ENCODE measurements at regions not wholly inside any gene's neighbourhood (a gene's known extent, or its start where the extent isn't known, plus 50 kb on each side); places are given as distances from the start of the nearest gene placed in this dataset.

- no peak overlapping the region for H3K4me3 ChIP-seq
- DNase-seq: no peak
- no peak overlapping the region for H3K9ac ChIP-seq
- no peaks in the 10 kb centered on the region for H3K9me2 ChIP-seq (ENCODE audit: insufficient read depth)
- H3K4me1 ChIP-seq (ENCODE audit: insufficient read depth): no peaks in the 10 kb centered on the region
- H2AFZ ChIP-seq: no peak overlapping the region
- no peaks in the 10 kb centered on the region for H3K27me3 ChIP-seq (replicated peaks; ENCODE audit: insufficient read depth)
- H3K4me2 ChIP-seq (ENCODE audit: unreplicated experiment): no peak overlapping the region
- no peaks in the 10 kb centered on the region for H4K20me1 ChIP-seq (ENCODE audit: insufficient read depth)
- no peaks in the 10 kb centered on the region for H3K36me3 ChIP-seq (ENCODE audit: low read depth)
- H3K27ac ChIP-seq: no peak overlapping the region
- no peaks in the 10 kb centered on the region for H3K79me2 ChIP-seq (ENCODE audit: insufficient read depth)
- TF ChIP-seq EZH2 (IDR thresholded peaks at IDR 0.05; ENCODE audit: insufficient read depth, poor library complexity, severe bottlenecking): no peak
- no peak for TF ChIP-seq EZH2phosphoT487 (IDR thresholded peaks at IDR 0.05; ENCODE audit: insufficient read depth, low read depth)
- WGBS, 2 experiments (ENCODE audit: low coverage in 1 of 2, low lambda C conversion rate in 2 of 2, missing lambda C conversion rate in 2 of 2): 12 to 23% methylated on average over 2 of the region's 2 CpGs
- no peaks in the 10 kb centered on the region for H3F3A ChIP-seq (ENCODE audit: insufficient read depth)
- H3K9me3 ChIP-seq (ENCODE audit: low read depth): no peaks in the 10 kb centered on the region
- in situ Hi-C loops (cut with MboI): no loop called here
These were observed 95.6 kb upstream of the MYO16 start for GRCh38 chr13:108533842-108534241.

GRCh38 chr13:108534728-108535127 lies 94.7 kb upstream of the MYO16 start:
- H3F3A ChIP-seq (ENCODE audit: insufficient read depth): no peaks in the 10 kb centered on the region
- H3K4me2 ChIP-seq (ENCODE audit: unreplicated experiment): no peak overlapping the region
- no peaks in the 10 kb centered on the region for H4K20me1 ChIP-seq (ENCODE audit: insufficient read depth)
- H3K4me1 ChIP-seq (ENCODE audit: insufficient read depth): no peaks in the 10 kb centered on the region
- H2AFZ ChIP-seq: no peak overlapping the region
- H3K4me3 ChIP-seq: no peak overlapping the region
- H3K27ac ChIP-seq: no peak overlapping the region
- H3K79me2 ChIP-seq (ENCODE audit: insufficient read depth): no peaks in the 10 kb centered on the region
- no peaks in the 10 kb centered on the region for H3K9me2 ChIP-seq (ENCODE audit: insufficient read depth)
- in situ Hi-C loops (cut with MboI): no loop called here
- H3K27me3 ChIP-seq (replicated peaks; ENCODE audit: insufficient read depth): no peaks in the 10 kb centered on the region
- no peak for TF ChIP-seq EZH2phosphoT487 (IDR thresholded peaks at IDR 0.05; ENCODE audit: insufficient read depth, low read depth)
- TF ChIP-seq EZH2 (IDR thresholded peaks at IDR 0.05; ENCODE audit: insufficient read depth, poor library complexity, severe bottlenecking): no peak
- H3K36me3 ChIP-seq (ENCODE audit: low read depth): no peaks in the 10 kb centered on the region
- H3K9me3 ChIP-seq (ENCODE audit: low read depth): no peaks in the 10 kb centered on the region
- no peak for DNase-seq
- no peak overlapping the region for H3K9ac ChIP-seq

GRCh38 chr13:108549934-108550333 lies 79.5 kb upstream of the MYO16 start:
- Histone ChIP-seq H3K4me2 (ENCODE audit: unreplicated experiment) (no peak overlapping the region), H3K79me2 (ENCODE audit: insufficient read depth) (no peaks in the 10 kb centered on the region), H3K9me2 (ENCODE audit: insufficient read depth) (no peaks in the 10 kb centered on the region), H2AFZ (no peak overlapping the region), H3K4me3 (no peak overlapping the region), H3K4me1 (ENCODE audit: insufficient read depth) (no peaks in the 10 kb centered on the region), H3K9ac (no peak overlapping the region), H3K36me3 (ENCODE audit: low read depth) (no peaks in the 10 kb centered on the region), H4K20me1 (ENCODE audit: insufficient read depth) (no peaks in the 10 kb centered on the region), H3K27me3 (replicated peaks; ENCODE audit: insufficient read depth) (no peaks in the 10 kb centered on the region), H3K27ac (no peak overlapping the region), H3F3A (ENCODE audit: insufficient read depth) (no peaks in the 10 kb centered on the region), H3K9me3 (ENCODE audit: low read depth) (no peaks in the 10 kb centered on the region)
- no peak for TF ChIP-seq EZH2phosphoT487 (IDR thresholded peaks at IDR 0.05; ENCODE audit: insufficient read depth, low read depth)
- TF ChIP-seq EZH2 (IDR thresholded peaks at IDR 0.05; ENCODE audit: insufficient read depth, poor library complexity, severe bottlenecking): no peak
- in situ Hi-C loops (cut with MboI): no loop called here
- DNase-seq: no peak
- 8 to 10% methylated on average over 5 of the region's 5 CpGs for WGBS, 2 experiments (ENCODE audit: low coverage in 1 of 2, low lambda C conversion rate in 2 of 2, missing lambda C conversion rate in 2 of 2)

- TF ChIP-seq EZH2phosphoT487 (IDR thresholded peaks at IDR 0.05; ENCODE audit: insufficient read depth, low read depth) (no peak), EZH2 (IDR thresholded peaks at IDR 0.05; ENCODE audit: insufficient read depth, poor library complexity, severe bottlenecking) (no peak)
- no peak for DNase-seq
These were observed 77.7 kb upstream of the MYO16 start for GRCh38 chr13:108551674-108552073.

GRCh38 chr13:108558489-108558888 lies 70.9 kb upstream of the MYO16 start:
- in situ Hi-C loops (cut with MboI): no loop called here
- H3F3A ChIP-seq (ENCODE audit: insufficient read depth): no peaks in the 10 kb centered on the region
- no peaks in the 10 kb centered on the region for H3K9me3 ChIP-seq (ENCODE audit: low read depth)
- DNase-seq: no peak
- H3K9me2 ChIP-seq (ENCODE audit: insufficient read depth): no peaks in the 10 kb centered on the region
- no peak overlapping the region for H3K9ac ChIP-seq
- no peak overlapping the region for H3K4me3 ChIP-seq
- no peaks in the 10 kb centered on the region for H4K20me1 ChIP-seq (ENCODE audit: insufficient read depth)
- H3K27ac ChIP-seq: no peak overlapping the region
- H2AFZ ChIP-seq: no peak overlapping the region
- TF ChIP-seq EZH2 (IDR thresholded peaks at IDR 0.05; ENCODE audit: insufficient read depth, poor library complexity, severe bottlenecking): no peak
- no peak for TF ChIP-seq EZH2phosphoT487 (IDR thresholded peaks at IDR 0.05; ENCODE audit: insufficient read depth, low read depth)
- H3K27me3 ChIP-seq (replicated peaks; ENCODE audit: insufficient read depth): no peaks in the 10 kb centered on the region
- no peak overlapping the region for H3K4me2 ChIP-seq (ENCODE audit: unreplicated experiment)
- no peaks in the 10 kb centered on the region for H3K36me3 ChIP-seq (ENCODE audit: low read depth)
- no peaks in the 10 kb centered on the region for H3K79me2 ChIP-seq (ENCODE audit: insufficient read depth)
- no peaks in the 10 kb centered on the region for H3K4me1 ChIP-seq (ENCODE audit: insufficient read depth)
- WGBS, 2 experiments (ENCODE audit: low coverage in 1 of 2, low lambda C conversion rate in 2 of 2, missing lambda C conversion rate in 2 of 2): 12 to 17% methylated on average over 4 of the region's 4 CpGs

More at GRCh38 chr13:108551674-108552073, 77.7 kb upstream of the MYO16 start:
- Histone ChIP-seq H3K36me3 (ENCODE audit: low read depth) (no peaks in the 10 kb centered on the region), H3K27me3 (replicated peaks; ENCODE audit: insufficient read depth) (no peaks in the 10 kb centered on the region), H3K9me3 (ENCODE audit: low read depth) (no peaks in the 10 kb centered on the region), H3K27ac (no peak overlapping the region), H3K4me1 (ENCODE audit: insufficient read depth) (no peaks in the 10 kb centered on the region), H3F3A (ENCODE audit: insufficient read depth) (no peaks in the 10 kb centered on the region), H3K4me3 (no peak overlapping the region), H4K20me1 (ENCODE audit: insufficient read depth) (no peaks in the 10 kb centered on the region), H3K4me2 (ENCODE audit: unreplicated experiment) (no peak overlapping the region), H3K79me2 (ENCODE audit: insufficient read depth) (no peaks in the 10 kb centered on the region), H3K9me2 (ENCODE audit: insufficient read depth) (no peaks in the 10 kb centered on the region), H2AFZ (no peak overlapping the region), H3K9ac (no peak overlapping the region)
- in situ Hi-C loops (cut with MboI): no loop called here
- 15 to 26% methylated on average over 2 of the region's 2 CpGs for WGBS, 2 experiments (ENCODE audit: low coverage in 1 of 2, low lambda C conversion rate in 2 of 2, missing lambda C conversion rate in 2 of 2)

All from GM23248 (cell line).